GM23338 (cell line): ENCODE measurements at regions not wholly inside any gene's neighbourhood (a gene's known extent, or its start where the extent isn't known, plus 50 kb on each side); places are given as distances from the start of the nearest gene placed in this dataset.

Experiments used
- ATAC-seq: fragments of 200-7000 bp; cut with Tn5 transposase; 3 replicates; pipeline ENCODE4 v1.9.1; 2020
- DNase-seq: peaks from one replicate; pipeline ENCODE4 v3.0.0-alpha.2; 2015; ENCODE audit warnings: low spot score
- H2AFZ ChIP-seq: fragments of 200-600 bp; sonication (generic); 2 replicates; pipeline ENCODE4 v1.8.0; 2016; ENCODE audit warnings: antibody characterized with exemption, mild to moderate bottlenecking, moderate library complexity
- H3F3A ChIP-seq: fragments of 200-600 bp; sonication (generic); replicated peaks from 2 replicates; pipeline ENCODE4 v1.8.0; 2017; ENCODE audit warnings: antibody characterized with exemption, mixed run types, low read depth
- H3K27ac ChIP-seq: fragments of 200-600 bp; sonication (generic); 2 replicates; pipeline ENCODE4 v1.6.1; 2016; ENCODE audit warnings: low read depth
- H3K27me3 ChIP-seq: fragments of 200-600 bp; sonication (generic); 2 replicates; pipeline ENCODE4 v1.8.0; 2016; ENCODE audit warnings: mild to moderate bottlenecking, mixed run types, moderate library complexity; ENCODE audit not compliant: insufficient read depth
- H3K36me3 ChIP-seq: fragments of 200-600 bp; sonication (generic); 2 replicates; pipeline ENCODE4 v1.8.0; 2016; ENCODE audit warnings: mild to moderate bottlenecking; ENCODE audit not compliant: insufficient read depth
- H3K4me1 ChIP-seq: fragments of 200-600 bp; sonication (generic); 2 replicates; pipeline ENCODE4 v1.8.0; 2016; ENCODE audit warnings: mild to moderate bottlenecking, moderate library complexity; ENCODE audit not compliant: insufficient read depth
- H3K4me2 ChIP-seq: fragments of 200-600 bp; sonication (generic); 2 replicates; pipeline ENCODE4 v1.7.1; 2017; ENCODE audit warnings: mixed run types
- H3K4me3 ChIP-seq: fragments of 200-600 bp; sonication (generic); 2 replicates; pipeline ENCODE4 v1.6.1; 2016; ENCODE audit warnings: mixed run types
- H3K79me2 ChIP-seq: fragments of 200-600 bp; sonication (generic); replicated peaks from 2 replicates; pipeline ENCODE4 v1.8.0; 2017; ENCODE audit warnings: mild to moderate bottlenecking; ENCODE audit not compliant: insufficient read depth
- H3K9me2 ChIP-seq: fragments of 200-600 bp; sonication (generic); 2 replicates; pipeline ENCODE4 v1.8.0; 2017; ENCODE audit not compliant: insufficient read depth
- H4K20me1 ChIP-seq: fragments of 200-600 bp; sonication (generic); replicated peaks from 2 replicates; pipeline ENCODE4 v1.8.0; 2017; ENCODE audit warnings: mild to moderate bottlenecking; ENCODE audit not compliant: insufficient read depth
- H3K27ac Mint-ChIP-seq: 2 replicates; pipeline ENCODE4 v1.8.0; 2020; ENCODE audit warnings: inconsistent platforms, mild to moderate bottlenecking, moderate library complexity, mixed read lengths
- H3K27me3 Mint-ChIP-seq: 3 replicates; pipeline ENCODE4 v1.8.0; 2022; ENCODE audit warnings: low read depth, mild to moderate bottlenecking, moderate library complexity, mixed read lengths, inconsistent platforms; ENCODE audit not compliant: insufficient read depth, poor library complexity
- H3K36me3 Mint-ChIP-seq: 3 replicates; pipeline ENCODE4 v1.8.0; 2021; ENCODE audit warnings: low read depth, mild to moderate bottlenecking, inconsistent platforms, moderate library complexity, mixed read lengths
- H3K4me1 Mint-ChIP-seq: 3 replicates; pipeline ENCODE4 v1.8.0; 2020; ENCODE audit warnings: mild to moderate bottlenecking, inconsistent platforms, mixed read lengths
- H3K4me3 Mint-ChIP-seq: 3 replicates; pipeline ENCODE4 v1.8.0; 2021; ENCODE audit warnings: moderate library complexity, mild to moderate bottlenecking, inconsistent platforms, mixed read lengths
- H3K9me3 Mint-ChIP-seq: 3 replicates; pipeline ENCODE4 v1.8.0; 2020; ENCODE audit warnings: moderate library complexity, mild to moderate bottlenecking, inconsistent platforms, mixed read lengths
- CREB1 ChIP-seq: fragments of 250-450 bp; sonication (Bioruptor Pico); IDR thresholded peaks from 2 replicates; pipeline ENCODE4 v1.5.0; 2020; ENCODE audit warnings: low read depth, mild to moderate bottlenecking, moderate library complexity
- NANOG ChIP-seq: IDR thresholded peaks from 2 replicates; pipeline ENCODE4 v1.6.1; 2016; ENCODE audit warnings: antibody characterized with exemption, borderline replicate concordance
- POLR2AphosphoS5 ChIP-seq: IDR thresholded peaks from 2 replicates; pipeline ENCODE4 v1.6.1; 2016; ENCODE audit warnings: antibody characterized with exemption, low read depth
- ZNF114 ChIP-seq: fragments of 250-450 bp; sonication (Bioruptor Pico); IDR thresholded peaks from 2 replicates; pipeline ENCODE4 v1.5.0; 2020; ENCODE audit warnings: mild to moderate bottlenecking, moderate library complexity
- TF ChIP-seq, protein P1 (sequence below): fragments of 250-450 bp; sonication (Bioruptor Pico); IDR thresholded peaks from 2 replicates; pipeline ENCODE4 v1.5.0; 2020; ENCODE audit warnings: mild to moderate bottlenecking, moderate library complexity
- TF ChIP-seq, protein P2 (sequence below), 2 experiments: fragments of 200-600 bp in 1 of 2; sonication (generic) in 1 of 2; conservative IDR thresholded peaks; 2 replicates each; pipeline versions ENCODE4 v1.5.1 to v1.6.1; 2016 to 2017; ENCODE audit warnings: antibody characterized with exemption in 2 of 2, low read depth in 2 of 2, mild to moderate bottlenecking in 2 of 2, moderate library complexity in 1 of 2

DNA sequence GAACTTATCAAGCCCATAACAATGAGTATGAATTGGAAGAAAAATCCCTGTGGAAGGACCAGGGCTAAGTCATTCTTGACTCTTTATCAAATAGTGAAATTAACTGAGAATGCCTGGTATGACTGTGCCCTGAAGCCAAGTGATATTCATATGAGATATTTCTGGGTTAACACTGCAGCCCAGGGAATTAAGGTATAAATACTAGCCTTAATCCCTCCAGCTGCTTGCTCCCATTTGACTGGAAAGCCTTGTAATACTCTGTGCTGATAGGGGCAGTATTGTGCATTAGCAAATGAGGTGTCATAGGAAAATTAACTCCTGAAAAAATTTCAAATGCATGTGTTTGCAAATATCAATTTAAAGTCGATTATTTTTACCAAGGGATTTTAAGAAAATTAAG is 568.8 kb downstream of the LMO4 start (continued):
- TF ChIP-seq, protein P1, sequence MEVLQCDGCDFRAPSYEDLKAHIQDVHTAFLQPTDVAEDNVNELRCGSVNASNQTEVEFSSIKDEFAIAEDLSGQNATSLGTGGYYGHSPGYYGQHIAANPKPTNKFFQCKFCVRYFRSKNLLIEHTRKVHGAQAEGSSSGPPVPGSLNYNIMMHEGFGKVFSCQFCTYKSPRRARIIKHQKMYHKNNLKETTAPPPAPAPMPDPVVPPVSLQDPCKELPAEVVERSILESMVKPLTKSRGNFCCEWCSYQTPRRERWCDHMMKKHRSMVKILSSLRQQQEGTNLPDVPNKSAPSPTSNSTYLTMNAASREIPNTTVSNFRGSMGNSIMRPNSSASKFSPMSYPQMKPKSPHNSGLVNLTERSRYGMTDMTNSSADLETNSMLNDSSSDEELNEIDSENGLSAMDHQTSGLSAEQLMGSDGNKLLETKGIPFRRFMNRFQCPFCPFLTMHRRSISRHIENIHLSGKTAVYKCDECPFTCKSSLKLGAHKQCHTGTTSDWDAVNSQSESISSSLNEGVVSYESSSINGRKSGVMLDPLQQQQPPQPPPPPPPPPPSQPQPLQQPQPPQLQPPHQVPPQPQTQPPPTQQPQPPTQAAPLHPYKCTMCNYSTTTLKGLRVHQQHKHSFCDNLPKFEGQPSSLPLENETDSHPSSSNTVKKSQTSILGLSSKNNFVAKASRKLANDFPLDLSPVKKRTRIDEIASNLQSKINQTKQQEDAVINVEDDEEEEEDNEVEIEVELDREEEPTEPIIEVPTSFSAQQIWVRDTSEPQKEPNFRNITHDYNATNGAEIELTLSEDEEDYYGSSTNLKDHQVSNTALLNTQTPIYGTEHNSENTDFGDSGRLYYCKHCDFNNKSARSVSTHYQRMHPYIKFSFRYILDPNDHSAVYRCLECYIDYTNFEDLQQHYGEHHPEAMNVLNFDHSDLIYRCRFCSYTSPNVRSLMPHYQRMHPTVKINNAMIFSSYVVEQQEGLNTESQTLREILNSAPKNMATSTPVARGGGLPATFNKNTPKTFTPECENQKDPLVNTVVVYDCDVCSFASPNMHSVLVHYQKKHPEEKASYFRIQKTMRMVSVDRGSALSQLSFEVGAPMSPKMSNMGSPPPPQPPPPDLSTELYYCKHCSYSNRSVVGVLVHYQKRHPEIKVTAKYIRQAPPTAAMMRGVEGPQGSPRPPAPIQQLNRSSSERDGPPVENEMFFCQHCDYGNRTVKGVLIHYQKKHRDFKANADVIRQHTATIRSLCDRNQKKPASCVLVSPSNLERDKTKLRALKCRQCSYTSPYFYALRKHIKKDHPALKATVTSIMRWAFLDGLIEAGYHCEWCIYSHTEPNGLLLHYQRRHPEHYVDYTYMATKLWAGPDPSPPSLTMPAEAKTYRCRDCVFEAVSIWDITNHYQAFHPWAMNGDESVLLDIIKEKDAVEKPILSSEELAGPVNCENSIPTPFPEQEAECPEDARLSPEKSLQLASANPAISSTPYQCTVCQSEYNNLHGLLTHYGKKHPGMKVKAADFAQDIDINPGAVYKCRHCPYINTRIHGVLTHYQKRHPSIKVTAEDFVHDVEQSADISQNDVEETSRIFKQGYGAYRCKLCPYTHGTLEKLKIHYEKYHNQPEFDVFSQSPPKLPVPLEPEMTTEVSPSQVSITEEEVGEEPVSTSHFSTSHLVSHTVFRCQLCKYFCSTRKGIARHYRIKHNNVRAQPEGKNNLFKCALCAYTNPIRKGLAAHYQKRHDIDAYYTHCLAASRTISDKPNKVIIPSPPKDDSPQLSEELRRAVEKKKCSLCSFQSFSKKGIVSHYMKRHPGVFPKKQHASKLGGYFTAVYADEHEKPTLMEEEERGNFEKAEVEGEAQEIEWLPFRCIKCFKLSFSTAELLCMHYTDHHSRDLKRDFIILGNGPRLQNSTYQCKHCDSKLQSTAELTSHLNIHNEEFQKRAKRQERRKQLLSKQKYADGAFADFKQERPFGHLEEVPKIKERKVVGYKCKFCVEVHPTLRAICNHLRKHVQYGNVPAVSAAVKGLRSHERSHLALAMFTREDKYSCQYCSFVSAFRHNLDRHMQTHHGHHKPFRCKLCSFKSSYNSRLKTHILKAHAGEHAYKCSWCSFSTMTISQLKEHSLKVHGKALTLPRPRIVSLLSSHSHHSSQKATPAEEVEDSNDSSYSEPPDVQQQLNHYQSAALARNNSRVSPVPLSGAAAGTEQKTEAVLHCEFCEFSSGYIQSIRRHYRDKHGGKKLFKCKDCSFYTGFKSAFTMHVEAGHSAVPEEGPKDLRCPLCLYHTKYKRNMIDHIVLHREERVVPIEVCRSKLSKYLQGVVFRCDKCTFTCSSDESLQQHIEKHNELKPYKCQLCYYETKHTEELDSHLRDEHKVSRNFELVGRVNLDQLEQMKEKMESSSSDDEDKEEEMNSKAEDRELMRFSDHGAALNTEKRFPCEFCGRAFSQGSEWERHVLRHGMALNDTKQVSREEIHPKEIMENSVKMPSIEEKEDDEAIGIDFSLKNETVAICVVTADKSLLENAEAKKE (CRISPR knock-in tag) = no peak
- TF ChIP-seq POLR2AphosphoS5 (no peak), ZNF114 (no peak), CREB1 (CRISPR knock-in tag) (no peak), NANOG (no peak)
- TF ChIP-seq, protein P2, sequence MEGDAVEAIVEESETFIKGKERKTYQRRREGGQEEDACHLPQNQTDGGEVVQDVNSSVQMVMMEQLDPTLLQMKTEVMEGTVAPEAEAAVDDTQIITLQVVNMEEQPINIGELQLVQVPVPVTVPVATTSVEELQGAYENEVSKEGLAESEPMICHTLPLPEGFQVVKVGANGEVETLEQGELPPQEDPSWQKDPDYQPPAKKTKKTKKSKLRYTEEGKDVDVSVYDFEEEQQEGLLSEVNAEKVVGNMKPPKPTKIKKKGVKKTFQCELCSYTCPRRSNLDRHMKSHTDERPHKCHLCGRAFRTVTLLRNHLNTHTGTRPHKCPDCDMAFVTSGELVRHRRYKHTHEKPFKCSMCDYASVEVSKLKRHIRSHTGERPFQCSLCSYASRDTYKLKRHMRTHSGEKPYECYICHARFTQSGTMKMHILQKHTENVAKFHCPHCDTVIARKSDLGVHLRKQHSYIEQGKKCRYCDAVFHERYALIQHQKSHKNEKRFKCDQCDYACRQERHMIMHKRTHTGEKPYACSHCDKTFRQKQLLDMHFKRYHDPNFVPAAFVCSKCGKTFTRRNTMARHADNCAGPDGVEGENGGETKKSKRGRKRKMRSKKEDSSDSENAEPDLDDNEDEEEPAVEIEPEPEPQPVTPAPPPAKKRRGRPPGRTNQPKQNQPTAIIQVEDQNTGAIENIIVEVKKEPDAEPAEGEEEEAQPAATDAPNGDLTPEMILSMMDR (conservative IDR thresholded peaks at IDR 0.05; ENCODE audit: low read depth in 2 of 2) = no peak

DNA sequence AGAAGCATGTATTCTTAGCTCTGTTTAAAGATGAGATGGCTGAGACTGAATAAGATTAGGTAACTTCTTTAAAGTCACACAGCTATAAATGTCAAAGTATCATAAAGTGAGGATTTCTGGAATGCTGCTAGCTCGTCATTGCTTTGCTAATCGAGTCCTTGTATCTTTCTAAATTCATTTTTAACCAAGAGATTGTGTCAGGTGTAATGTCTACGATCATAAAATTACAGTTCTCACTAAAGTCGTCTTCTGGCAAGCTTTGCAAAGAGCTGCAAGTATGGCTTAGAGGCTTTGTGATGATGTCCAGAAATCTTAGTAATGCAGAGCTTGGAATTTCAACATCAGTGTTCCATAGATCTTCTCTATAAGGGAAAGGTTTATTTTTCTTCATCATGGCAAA is 569.8 kb downstream of the LMO4 start:
- Mint-ChIP-seq H3K4me3 (no peak overlapping the region), H3K27ac (no peak overlapping the region)
- DNase-seq = no peak
- TF ChIP-seq, protein P1 (CRISPR knock-in tag) = no peak

More for the DNA sequence above, 569.8 kb downstream of the LMO4 start:
- H3K4me1 Mint-ChIP-seq = peaks cover 13% of the 10 kb centered on the region; the same call in 2 of the 3 replicates
- no peaks in the 10 kb centered on the region for H3K36me3 ChIP-seq
- H3K9me3 Mint-ChIP-seq = no peaks in the 10 kb centered on the region
- H3K4me3 ChIP-seq = no peak overlapping the region
- no peaks in the 10 kb centered on the region for H3K9me2 ChIP-seq
- H3K27me3 ChIP-seq = no peaks in the 10 kb centered on the region
- no peaks in the 10 kb centered on the region for H3K36me3 Mint-ChIP-seq
- peaks cover 3% of the 10 kb centered on the region for H3K27me3 Mint-ChIP-seq
- no peaks in the 10 kb centered on the region for H3K4me1 ChIP-seq
- no peaks in the 10 kb centered on the region for H4K20me1 ChIP-seq
- no peak overlapping the region for H3K27ac ChIP-seq
- H3K79me2 ChIP-seq = no peaks in the 10 kb centered on the region
- H2AFZ ChIP-seq = no peak overlapping the region
- ATAC-seq = no peak
- no peak overlapping the region for H3K4me2 ChIP-seq
- no peaks in the 10 kb centered on the region for H3F3A ChIP-seq
